GM21619 (cell line): ENCODE measurements at regions not wholly inside any gene's neighbourhood (a gene's known extent, or its start where the extent isn't known, plus 50 kb on each side); places are given as distances from the start of the nearest gene placed in this dataset.
"Not testable (repeated sequence)": the region's sequence is repeated elsewhere in the genome, so short reads cannot be mapped to it uniquely, and the experiment has no call there.

ENCODE experiments used
- ATAC-seq: cut with Tn5 transposase; IDR thresholded peaks from one replicate; pipeline ENCODE4 v1.9.1; 2021; ENCODE audit not compliant: unreplicated experiment

- not testable (repeated sequence) for ATAC-seq
These were observed 150.2 kb upstream of the MAP3K1 start for GRCh38 chr5:56665117-56665516.

- no peak for ATAC-seq
These were observed 151.3 kb upstream of the MAP3K1 start for GRCh38 chr5:56664025-56664424.

- ATAC-seq = no peak
These were observed 151.8 kb upstream of the MAP3K1 start for GRCh38 chr5:56663523-56663922.

- no peak for ATAC-seq
These were observed 152.5 kb upstream of the MAP3K1 start for GRCh38 chr5:56662893-56663292.

- ATAC-seq = no peak
These were observed 155.4 kb upstream of the MAP3K1 start for GRCh38 chr5:56659971-56660370.

GRCh38 chr5:56658972-56659371 is 156.4 kb upstream of the MAP3K1 start:
- no peak for ATAC-seq

GRCh38 chr5:56656846-56657726 is 158.3 kb upstream of the MAP3K1 start:
- ATAC-seq = no peak

- ATAC-seq = no peak
These were observed 163.5 kb upstream of the MAP3K1 start for GRCh38 chr5:56651893-56652292.

GRCh38 chr5:56650386-56650785 is 165.0 kb upstream of the MAP3K1 start:
- ATAC-seq = no peak

GRCh38 chr5:56649569-56649968 is 165.8 kb upstream of the MAP3K1 start:
- ATAC-seq = no peak

GRCh38 chr5:56648460-56649034 is 166.8 kb upstream of the MAP3K1 start:
- ATAC-seq = no peak

- ATAC-seq = no peak
These were observed 168.1 kb upstream of the MAP3K1 start for GRCh38 chr5:56647099-56647850.

GRCh38 chr5:56641635-56642260 is 173.6 kb upstream of the MAP3K1 start:
- ATAC-seq = no peak

- no peak for ATAC-seq
These were observed 174.5 kb upstream of the MAP3K1 start for GRCh38 chr5:56640763-56641406.

GRCh38 chr5:56639476-56639875 is 175.9 kb upstream of the MAP3K1 start:
- ATAC-seq = no peak

- no peak for ATAC-seq
These were observed 176.5 kb upstream of the MAP3K1 start for GRCh38 chr5:56638768-56639238.

- ATAC-seq = no peak
These were observed 177.2 kb upstream of the MAP3K1 start for GRCh38 chr5:56638061-56638621.

- no peak for ATAC-seq
These were observed 177.9 kb upstream of the MAP3K1 start for GRCh38 chr5:56637321-56637920.

GRCh38 chr5:56633950-56634349 is 181.4 kb upstream of the MAP3K1 start:
- ATAC-seq = no peak

- ATAC-seq = no peak
These were observed 182.4 kb upstream of the MAP3K1 start for GRCh38 chr5:56632939-56633338.
